Heart left ventricle (tissue), 16 donors: ENCODE measurements at regions not wholly inside any gene's neighbourhood (a gene's known extent, or its start where the extent isn't known, plus 50 kb on each side); places are given as distances from the start of the nearest gene placed in this dataset.

Experiments
- ATAC-seq, 4 donors: fragments of 200-7000 bp; cut with Tn5 transposase; one replicate each; pipeline ENCODE4 v1.9.1; 2020 to 2022; ENCODE audit warnings: moderate library complexity in 4 of 4, mild to moderate bottlenecking in 3 of 4, moderate number of reproducible peaks in 1 of 4
- DNase-seq, 5 donors: peaks; one replicate each; pipeline ENCODE4 v3.0.0-alpha.2; 2020
- H3K27ac ChIP-seq, 12 donors: fragments of 200-600 bp; sonication (generic) in 4 of 12; one replicate each; pipeline versions ENCODE4 v1.5.0 to v1.8.0; 2016 to 2022; ENCODE audit warnings: mild to moderate bottlenecking in 2 of 12
- H3K27me3 ChIP-seq, 9 donors: fragments of 200-600 bp; sonication (generic) in 2 of 9; one replicate each; pipeline versions ENCODE4 v1.5.1 to v1.8.0; 2016 to 2022; ENCODE audit warnings: mild to moderate bottlenecking in 3 of 9
- H3K36me3 ChIP-seq, 9 donors: fragments of 200-600 bp; sonication (generic) in 2 of 9; one replicate each; pipeline versions ENCODE4 v1.5.0 to v1.8.0; 2018 to 2022; ENCODE audit warnings: mild to moderate bottlenecking in 2 of 9
- H3K4me1 ChIP-seq, 12 donors: fragments of 200-600 bp; sonication (generic) in 4 of 12; one replicate each; pipeline versions ENCODE4 v1.5.0 to v1.8.0; 2016 to 2022; ENCODE audit warnings: mild to moderate bottlenecking in 3 of 12
- H3K4me3 ChIP-seq, 12 donors: fragments of 200-600 bp; sonication (generic) in 4 of 12; one replicate each; pipeline versions ENCODE4 v1.5.0 to v1.8.0; 2017 to 2022; ENCODE audit warnings: mild to moderate bottlenecking in 9 of 12, moderate library complexity in 4 of 12
- H3K9me3 ChIP-seq, 12 donors: fragments of 200-600 bp; sonication (generic) in 4 of 12; one replicate each; pipeline versions ENCODE4 v1.5.0 to v1.8.0; 2016 to 2022; ENCODE audit warnings: mild to moderate bottlenecking in 1 of 12
- CTCF ChIP-seq, 12 donors: fragments of 200-600 bp; sonication (generic) in 4 of 12; IDR thresholded peaks; one replicate each; pipeline versions ENCODE4 v1.5.0 to v1.8.0; 2018 to 2022; ENCODE audit warnings: antibody characterized with exemption in 12 of 12, mild to moderate bottlenecking in 5 of 12
- POLR2A ChIP-seq, 2 donors: fragments of 450-650 bp; IDR thresholded peaks; one replicate each; pipeline ENCODE4 v1.6.1; 2017; ENCODE audit warnings: antibody characterized with exemption in 2 of 2, mild to moderate bottlenecking in 2 of 2, moderate library complexity in 2 of 2
- WGBS, 4 donors: extraction: QIAGEN DNeasy Blood & Tissue Kit in 2 of 4; methylation state at CpG; one replicate each; pipeline versions ENCODE4 v1.1.5 to v1.1.7; 2013 to 2018; 5-methylcytosine and 5-hydroxymethylcytosine counted together
- intact Hi-C, 10 donors: fragments of 100-400 bp; cut with DNase I; formaldehyde crosslinking; loops; one replicate each; pipeline versions ENCODE4 v1.11.1 to v1.14.2; 2022
- donor health status: ischemic (EF 13 %, LVEDD 7.1; RV severe dilation, severe dysfunction).
- donor health status: healthy with polysubstance abuse.
- donor health status: DM: no; HTN: yes; CAD: no.
- donor health status: DM: no; HTN: no; CAD: no.
- donor health status: ischemic (EF 25% LVEDD 6.9; RV normal size, moderate dysfunction).
- donor health status: ischemic (EF 25% LVEDD 5.7; RV mildly dilated, moderate dysfunction).
- donor health status: healthy.
- donor health status: DM: yes; HTN: yes; CAD: no.
- donor health status: ischemic (EF 35%, LVEDD 5.7; RV mildly dilated, moderate dysfunction).
- donor health status: nonischemic (EF 11% LVEDD 7.7; RV severe dilation, severe dysfunction).
- donor health status: DM: yes; HTN: yes; CAD: no.
- donor health status: PGD.
- donor health status: ischemic (EF 29% LVEDD 5.4; RV normal size, mild dysfunction).
- donor health status: nonischemic (EF 23%, LVEDD 6.1; RV moderate dilation, normal function).

GRCh38 chr4:135382280-135382959 is 1180.8 kb upstream of the PABPC4L start:
- intact Hi-C loops = no loop called here
- no peak for TF ChIP-seq POLR2A (IDR thresholded peaks at IDR 0.05)
- no peak for TF ChIP-seq CTCF (IDR thresholded peaks at IDR 0.05)

GRCh38 chr4:135372131-135372530 is 1170.5 kb upstream of the PABPC4L start:
- no peaks in the 10 kb centered on the region for H3K36me3 ChIP-seq
- no peaks in the 10 kb centered on the region for H3K27me3 ChIP-seq
- H3K9me3 ChIP-seq = peaks cover 0 to 15% (median 0%) of the 10 kb centered on the region in 12 donors
- H3K4me3 ChIP-seq = no peak overlapping the region
- 88 to 92% (median 91%) methylated on average over 13 of the region's 13 CpGs for WGBS, 4 donors
- DNase-seq = no peak
- intact Hi-C loops = no loop called here
- no peaks in the 10 kb centered on the region for H3K4me1 ChIP-seq
- TF ChIP-seq POLR2A (IDR thresholded peaks at IDR 0.05) (no peak), CTCF (IDR thresholded peaks at IDR 0.05) (no peak)
- ATAC-seq = no peak
- H3K27ac ChIP-seq = no peak overlapping the region

More at GRCh38 chr4:135382280-135382959, 1180.8 kb upstream of the PABPC4L start:
- peaks cover 0 to 17% (median 0%) of the 10 kb centered on the region in 12 donors for H3K9me3 ChIP-seq
- DNase-seq = no peak
- no peak overlapping the region for H3K27ac ChIP-seq
- no peak for ATAC-seq
- no peaks in the 10 kb centered on the region for H3K4me1 ChIP-seq
- no peak overlapping the region for H3K4me3 ChIP-seq
- WGBS, 4 donors = 67 to 76% (median 72%) methylated on average over 6 to 7 of the region's 7 CpGs
- H3K27me3 ChIP-seq = no peaks in the 10 kb centered on the region
- no peaks in the 10 kb centered on the region for H3K36me3 ChIP-seq

GRCh38 chr4:135371137-135371536 is 1169.5 kb upstream of the PABPC4L start:
- intact Hi-C loops = no loop called here
- H3K4me1 ChIP-seq = no peaks in the 10 kb centered on the region
- H3K4me3 ChIP-seq = no peak overlapping the region
- H3K27me3 ChIP-seq = no peaks in the 10 kb centered on the region
- ATAC-seq (no peak), DNase-seq (no peak)
- WGBS, 4 donors = 66 to 76% (median 70%) methylated on average over 4 of the region's 4 CpGs
- H3K27ac ChIP-seq = no peak overlapping the region
- H3K9me3 ChIP-seq = peaks cover 0 to 11% (median 0%) of the 10 kb centered on the region in 12 donors
- no peaks in the 10 kb centered on the region for H3K36me3 ChIP-seq
- TF ChIP-seq CTCF (IDR thresholded peaks at IDR 0.05) = no peak
- TF ChIP-seq POLR2A (IDR thresholded peaks at IDR 0.05) = no peak

GRCh38 chr4:135368831-135369230 is 1167.2 kb upstream of the PABPC4L start:
- no peak for ATAC-seq
- no peak for DNase-seq
- Histone ChIP-seq H3K27me3 (no peaks in the 10 kb centered on the region), H3K4me1 (no peaks in the 10 kb centered on the region), H3K4me3 (no peak overlapping the region), H3K27ac (no peak overlapping the region), H3K9me3 (peaks cover 0 to 4% (median 0%) of the 10 kb centered on the region in 12 donors), H3K36me3 (no peaks in the 10 kb centered on the region)
- 45 to 56% (median 51%) methylated on average over 3 of the region's 3 CpGs for WGBS, 4 donors
- intact Hi-C loops = no loop called here
- TF ChIP-seq CTCF (IDR thresholded peaks at IDR 0.05) = no peak
- TF ChIP-seq POLR2A (IDR thresholded peaks at IDR 0.05) = no peak
